ENCODE measurements at regions not wholly inside any gene's neighbourhood (a gene's known extent, or its start where the extent isn't known, plus 50 kb on each side); places are given as distances from the start of the nearest gene placed in this dataset.

- H3K4me3 ChIP-seq (ENCODE audit: low read depth, low read length), result no peak overlapping the region
- ChIA-PET POLR2A (no interaction called here), CTCF (interaction anchor here (1.0 to 10.3 kb wide), 4 partner anchors 8 to 1052 kb away, joined by 3 to 81 read pairs (median 16); no protein-coding TSS in a partner anchor)
- peak; percentile 72 for DNase-seq (ENCODE audit: low read depth, low spot score)
- no peak for TF ChIP-seq CTCF (IDR thresholded peaks at IDR 0.05; ENCODE audit: insufficient read depth, low read length, missing control alignments)
Measured at GRCh38 chr6:44662461-44663121, 275.1 kb downstream of the CDC5L start.

GRCh38 chr6:44663860-44664634 is 276.5 kb downstream of the CDC5L start:
- no peak overlapping the region for H3K4me3 ChIP-seq (ENCODE audit: low read depth, low read length)
- DNase-seq (ENCODE audit: low read depth, low spot score), result no peak
- ChIA-PET CTCF (interaction anchor here (1.0 to 10.3 kb wide), 6 partner anchors 9 to 1258 kb away, joined by 3 to 81 read pairs (median 3); no protein-coding TSS in a partner anchor), POLR2A (interaction anchor here (1.3 kb wide), 1 partner anchor 11 kb away, joined by 6 read pairs; no protein-coding TSS in a partner anchor)
- no peak for TF ChIP-seq CTCF (IDR thresholded peaks at IDR 0.05; ENCODE audit: insufficient read depth, low read length, missing control alignments)

- CTCF ChIA-PET, result interaction anchor here (1.3 to 10.3 kb wide), 4 partner anchors 10 to 1257 kb away, joined by 3 to 81 read pairs (median 5); no protein-coding TSS in a partner anchor
- H3K4me3 ChIP-seq (ENCODE audit: low read depth, low read length), result no peak overlapping the region
- POLR2A ChIA-PET, result interaction anchor here (1.3 kb wide), 1 partner anchor 12 kb away, joined by 6 read pairs; no protein-coding TSS in a partner anchor
- no peak for TF ChIP-seq CTCF (IDR thresholded peaks at IDR 0.05; ENCODE audit: insufficient read depth, low read length, missing control alignments)
- peak; percentile 87 for DNase-seq (ENCODE audit: low read depth, low spot score)
Measured at GRCh38 chr6:44664716-44665115, 277.2 kb downstream of the CDC5L start.

DNA sequence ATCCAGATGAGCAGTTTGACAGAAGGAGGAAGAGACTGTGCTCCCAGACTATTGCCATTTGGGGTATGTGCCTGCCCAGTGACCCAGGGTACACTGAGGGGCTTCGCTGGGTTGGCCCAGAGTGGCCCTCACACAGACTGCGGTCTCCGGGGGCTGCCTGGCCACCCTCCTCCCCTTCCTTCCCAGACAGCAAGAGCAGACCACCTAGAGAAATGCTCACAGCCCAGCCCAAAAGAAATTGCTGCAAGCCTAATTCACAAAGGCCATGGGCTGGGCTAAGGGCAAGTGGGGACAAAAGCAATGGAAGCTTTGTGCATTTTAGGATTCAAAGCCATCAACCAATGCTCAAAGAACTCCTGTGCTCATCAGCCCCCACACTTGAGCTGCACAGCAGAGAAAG is 277.6 kb downstream of the CDC5L start:
- DNase-seq (ENCODE audit: low read depth, low spot score), result no peak
- ChIA-PET CTCF (interaction anchor here (1.3 to 10.3 kb wide), 3 partner anchors 10 to 1257 kb away, joined by 3 to 81 read pairs (median 7); no protein-coding TSS in a partner anchor), POLR2A (interaction anchor here (1.3 kb wide), 1 partner anchor 12 kb away, joined by 6 read pairs; no protein-coding TSS in a partner anchor)
- H3K4me3 ChIP-seq (ENCODE audit: low read depth, low read length), result no peak overlapping the region
- no peak for TF ChIP-seq CTCF (IDR thresholded peaks at IDR 0.05; ENCODE audit: insufficient read depth, low read length, missing control alignments)

GRCh38 chr6:44665683-44666082 is 278.2 kb downstream of the CDC5L start:
- no peak for TF ChIP-seq CTCF (IDR thresholded peaks at IDR 0.05; ENCODE audit: insufficient read depth, low read length, missing control alignments)
- DNase-seq (ENCODE audit: low read depth, low spot score), result no peak
- no peak overlapping the region for H3K4me3 ChIP-seq (ENCODE audit: low read depth, low read length)
- CTCF ChIA-PET, result interaction anchor here (10.3 kb wide), 1 partner anchor 11 kb away, joined by 81 read pairs; no protein-coding TSS in a partner anchor
- POLR2A ChIA-PET, result no interaction called here

DNA sequence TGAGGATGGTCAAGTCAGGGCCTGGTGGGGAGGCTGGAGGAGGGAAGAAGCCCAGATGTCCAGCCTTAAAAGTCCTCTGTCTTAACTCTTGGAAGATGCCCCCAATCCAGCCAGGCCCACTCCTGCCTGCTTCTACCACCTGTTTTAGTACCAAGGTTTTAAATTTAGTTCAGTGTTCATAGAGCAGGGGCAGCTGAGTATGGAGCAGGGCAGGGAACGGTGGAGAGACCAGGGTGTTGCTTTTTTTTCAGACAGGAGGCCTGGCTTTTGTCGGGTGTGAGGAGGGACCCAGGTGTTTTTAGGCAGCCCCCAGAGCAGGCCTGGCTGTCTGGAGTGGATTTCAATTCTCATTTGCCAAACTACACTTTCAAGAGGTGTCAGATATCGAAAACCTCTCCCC is 278.8 kb downstream of the CDC5L start:
- POLR2A ChIA-PET, result no interaction called here
- CTCF ChIA-PET, result interaction anchor here (10.3 kb wide), 1 partner anchor 12 kb away, joined by 81 read pairs; no protein-coding TSS in a partner anchor
- no peak overlapping the region for H3K4me3 ChIP-seq (ENCODE audit: low read depth, low read length)
- no peak for DNase-seq (ENCODE audit: low read depth, low spot score)
- TF ChIP-seq CTCF (IDR thresholded peaks at IDR 0.05; ENCODE audit: insufficient read depth, low read length, missing control alignments), result no peak

Measured in AG04449 (cell line).